OCI-LY7 (cell line): ENCODE measurements at regions not wholly inside any gene's neighbourhood (a gene's known extent, or its start where the extent isn't known, plus 50 kb on each side); places are given as distances from the start of the nearest gene placed in this dataset.

Experiments used
- CTCF ChIP-seq: fragments of 200-600 bp; sonication (generic); conservative IDR thresholded peaks from 2 replicates; pipeline ENCODE4 v1.5.1; 2014; ENCODE audit warnings: mild to moderate bottlenecking, antibody characterized with exemption, low read length, moderate library complexity, mixed read lengths
- EZH2phosphoT487 ChIP-seq: fragments of 200-600 bp; sonication (generic); IDR thresholded peaks from 2 replicates; pipeline ENCODE4 v1.6.1; 2018; ENCODE audit warnings: low read depth, borderline replicate concordance, mild to moderate bottlenecking, mixed run types, antibody characterized with exemption, low read length, moderate library complexity, mixed read lengths

GRCh38 chr14:66056926-66057552 is 429.1 kb upstream of the CCDC196 start:
- TF ChIP-seq CTCF (no peak), EZH2phosphoT487 (no peak)
